Keratinocyte (primary cell): ENCODE measurements at regions not wholly inside any gene's neighbourhood (a gene's known extent, or its start where the extent isn't known, plus 50 kb on each side); places are given as distances from the start of the nearest gene placed in this dataset.

Source experiments
- DNase-seq: peaks from one replicate; pipeline ENCODE4 v3.0.0-alpha.2; 2011; ENCODE audit warnings: low read depth, missing footprints, low spot score
- FAIRE-seq: peaks from 2 replicates; lab custom pipeline; 2011; peaks lifted over from hg19 to GRCh38; lab: Jason Lieb, UNC
- H2AFZ ChIP-seq: 2 replicates; pipeline ENCODE4 v1.6.0; 2012; ENCODE audit warnings: low read length, control low read depth, inconsistent platforms; ENCODE audit not compliant: control insufficient read depth
- H3K27ac ChIP-seq: 2 replicates; pipeline ENCODE4 v1.5.1; 2011; ENCODE audit warnings: low read length; ENCODE audit not compliant: control insufficient read depth, insufficient read depth
- H3K27me3 ChIP-seq: 3 replicates; pipeline ENCODE4 v1.6.0; 2011; ENCODE audit warnings: low read length; ENCODE audit not compliant: control insufficient read depth, insufficient read depth; ENCODE audit errors: extremely low read depth
- H3K36me3 ChIP-seq, 2 experiments: 2 replicates in 1 of 2; 3 replicates in 1 of 2; pipeline ENCODE4 v1.5.1; 2011; ENCODE audit warnings: low read length in 2 of 2, mild to moderate bottlenecking in 1 of 2; ENCODE audit not compliant: control insufficient read depth in 2 of 2, insufficient read depth in 2 of 2; ENCODE audit errors: extremely low read depth in 1 of 2
- H3K4me1 ChIP-seq: 3 replicates; pipeline ENCODE4 v1.5.1; 2011; ENCODE audit warnings: low read length; ENCODE audit not compliant: control insufficient read depth, insufficient read depth; ENCODE audit errors: extremely low read depth
- H3K4me2 ChIP-seq: 3 replicates; pipeline ENCODE4 v1.6.0; 2011; ENCODE audit warnings: low read depth, low read length; ENCODE audit not compliant: control insufficient read depth, insufficient read depth; ENCODE audit errors: extremely low read depth
- H3K4me3 ChIP-seq, 3 experiments: fragments of 200-600 bp in 1 of 3; sonication (generic) in 1 of 3; 2 replicates in 2 of 3; 3 replicates in 1 of 3; pipeline ENCODE4 v1.5.1; 2011 to 2016; ENCODE audit warnings: low read length in 3 of 3, mild to moderate bottlenecking in 3 of 3, control low read depth in 2 of 3, inconsistent platforms in 1 of 3, low read depth in 1 of 3, mixed read lengths in 1 of 3, mixed run types in 1 of 3, moderate library complexity in 1 of 3; ENCODE audit not compliant: control insufficient read depth in 2 of 3, insufficient read depth in 2 of 3; ENCODE audit errors: extremely low read depth in 1 of 3
- H3K79me2 ChIP-seq: 2 replicates; pipeline ENCODE4 v1.6.0; 2012; ENCODE audit warnings: low read length; ENCODE audit not compliant: control insufficient read depth, insufficient read depth
- H3K9ac ChIP-seq: 3 replicates; pipeline ENCODE4 v1.6.0; 2011; ENCODE audit warnings: low read length; ENCODE audit not compliant: control insufficient read depth, insufficient read depth; ENCODE audit errors: extremely low read depth
- H3K9me1 ChIP-seq: 3 replicates; pipeline ENCODE4 v1.6.0; 2011; ENCODE audit warnings: low read length; ENCODE audit not compliant: control insufficient read depth, insufficient read depth; ENCODE audit errors: extremely low read depth
- H3K9me3 ChIP-seq: 2 replicates; pipeline ENCODE4 v1.5.1; 2012; ENCODE audit warnings: low read depth, low read length; ENCODE audit not compliant: control insufficient read depth
- H4K20me1 ChIP-seq: 3 replicates; pipeline ENCODE4 v1.6.0; 2011; ENCODE audit warnings: low read length; ENCODE audit not compliant: control insufficient read depth, insufficient read depth; ENCODE audit errors: extremely low read depth
- CTCF ChIP-seq, 3 experiments: IDR thresholded peaks in 1 of 3; conservative IDR thresholded peaks in 1 of 3; optimal IDR thresholded peaks in 1 of 3; 2 replicates in 2 of 3; 3 replicates in 1 of 3; pipeline versions ENCODE3 to v1.5.1; 2011; ENCODE audit warnings: low read length in 3 of 3, mild to moderate bottlenecking in 3 of 3, moderate library complexity in 2 of 3, control low read depth in 1 of 3, inconsistent platforms in 1 of 3; ENCODE audit not compliant: insufficient read depth in 2 of 3; ENCODE audit errors: extremely low read depth in 1 of 3
- EZH2 ChIP-seq: IDR thresholded peaks from one replicate; pipeline ENCODE4 v1.6.1; 2012; ENCODE audit warnings: inconsistent platforms, mild to moderate bottlenecking, low read length, moderate library complexity
- dilution Hi-C: fragments of 300-500 bp; cut with MboI; formaldehyde crosslinking; loops from one replicate; pipeline ENCODE4 v1.7.0; 2020; ENCODE audit warnings: low sequenced_read_pairs; ENCODE audit not compliant: extremely low pct_ligation_motif_present

GRCh38 chr1:25157846-25158245, 74.5 kb downstream of the SYF2 start:
- Histone ChIP-seq H3K4me1 (no peaks in the 10 kb centered on the region), H3K4me3 (no peak overlapping the region), H3K36me3 (no peaks in the 10 kb centered on the region), H3K9me3 (no peaks in the 10 kb centered on the region), H3K27me3 (peaks cover 4% of the 10 kb centered on the region), H3K27ac (no peak overlapping the region), H3K4me2 (no peak overlapping the region), H3K79me2 (no peaks in the 10 kb centered on the region), H3K9me1 (no peaks in the 10 kb centered on the region), H2AFZ (no peak overlapping the region), H3K9ac (no peak overlapping the region), H4K20me1 (no peaks in the 10 kb centered on the region)
- TF ChIP-seq CTCF (optimal IDR thresholded peaks at IDR 0.05 in 1 of 3, IDR thresholded peaks at IDR 0.05 in 1 of 3, conservative IDR thresholded peaks at IDR 0.05 in 1 of 3; ENCODE audit: extremely low read depth in 1 of 3, insufficient read depth in 2 of 3, low read length in 3 of 3) (no peak), EZH2 (no peak)
- DNase-seq: no peak
- FAIRE-seq: no peak
- dilution Hi-C loops: no loop called here

GRCh38 chr1:25150985-25151495, 81.3 kb downstream of the SYF2 start:
- Histone ChIP-seq H3K4me2 (no peak overlapping the region), H3K9ac (no peak overlapping the region), H3K4me1 (no peaks in the 10 kb centered on the region), H3K36me3 (no peaks in the 10 kb centered on the region), H4K20me1 (no peaks in the 10 kb centered on the region), H3K9me1 (no peaks in the 10 kb centered on the region), H3K9me3 (no peaks in the 10 kb centered on the region), H3K27me3 (peaks cover 7% of the 10 kb centered on the region), H3K27ac (no peak overlapping the region), H3K4me3 (no peak overlapping the region), H2AFZ (no peak overlapping the region), H3K79me2 (no peaks in the 10 kb centered on the region)
- no peak for DNase-seq
- no peak for FAIRE-seq
- no peak for TF ChIP-seq CTCF (optimal IDR thresholded peaks at IDR 0.05 in 1 of 3, IDR thresholded peaks at IDR 0.05 in 1 of 3, conservative IDR thresholded peaks at IDR 0.05 in 1 of 3; ENCODE audit: extremely low read depth in 1 of 3, insufficient read depth in 2 of 3, low read length in 3 of 3)
- TF ChIP-seq EZH2: no peak
- dilution Hi-C loops: no loop called here
